ENCODE measurements at regions not wholly inside any gene's neighbourhood (a gene's known extent, or its start where the extent isn't known, plus 50 kb on each side); places are given as distances from the start of the nearest gene placed in this dataset.

- no peak for DNase-seq (ENCODE audit: low read depth)
These were observed 63.2 kb upstream of the ELN start for GRCh38 chr7:73964786-73965185.

DNA sequence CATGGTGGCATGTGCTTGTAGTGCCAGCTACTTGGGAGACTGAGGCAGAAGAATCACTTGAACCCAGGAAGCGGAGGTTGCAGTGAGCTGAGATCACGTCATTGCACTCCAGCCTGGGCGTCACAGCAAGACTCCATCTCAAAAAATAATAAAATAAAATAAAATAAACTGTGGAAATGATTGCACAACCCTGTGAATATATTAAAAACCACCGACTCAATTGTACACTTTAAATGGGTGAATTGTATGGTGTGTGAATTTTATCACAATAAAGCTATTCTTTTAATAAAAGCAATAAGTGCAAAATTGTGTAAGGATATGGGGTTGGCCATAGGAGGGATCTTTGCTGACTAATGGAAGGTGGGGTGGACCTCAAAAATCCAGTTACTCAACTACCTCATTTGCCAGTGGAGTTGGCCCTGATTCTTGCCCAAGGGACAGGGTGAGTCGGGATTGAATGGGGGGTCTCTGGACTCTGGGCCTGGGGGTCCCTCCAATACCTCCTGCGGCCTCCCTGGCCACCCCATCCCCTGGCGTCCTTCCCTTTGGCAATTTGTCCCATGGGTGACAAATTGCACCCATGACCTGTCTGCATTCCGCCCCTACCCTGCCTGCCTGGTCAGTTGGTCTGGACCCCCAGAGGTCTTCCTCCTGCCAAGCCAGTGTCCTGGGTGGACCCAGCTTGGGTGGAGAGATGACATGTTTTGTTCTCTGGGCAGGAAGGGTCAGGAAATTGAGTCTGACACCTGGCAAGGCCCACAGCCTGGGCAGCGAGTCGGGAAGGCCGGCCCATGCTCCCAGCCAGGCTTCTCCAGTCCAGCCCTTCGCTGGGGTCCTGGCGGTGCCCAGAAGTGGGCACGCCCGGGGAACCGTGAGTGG lies 61.7 kb upstream of the ELN start:
- DNase-seq (ENCODE audit: low read depth), result no peak

GRCh38 chr7:73966941-73967831 lies 60.8 kb upstream of the ELN start:
- no peak for DNase-seq (ENCODE audit: low read depth)

DNA sequence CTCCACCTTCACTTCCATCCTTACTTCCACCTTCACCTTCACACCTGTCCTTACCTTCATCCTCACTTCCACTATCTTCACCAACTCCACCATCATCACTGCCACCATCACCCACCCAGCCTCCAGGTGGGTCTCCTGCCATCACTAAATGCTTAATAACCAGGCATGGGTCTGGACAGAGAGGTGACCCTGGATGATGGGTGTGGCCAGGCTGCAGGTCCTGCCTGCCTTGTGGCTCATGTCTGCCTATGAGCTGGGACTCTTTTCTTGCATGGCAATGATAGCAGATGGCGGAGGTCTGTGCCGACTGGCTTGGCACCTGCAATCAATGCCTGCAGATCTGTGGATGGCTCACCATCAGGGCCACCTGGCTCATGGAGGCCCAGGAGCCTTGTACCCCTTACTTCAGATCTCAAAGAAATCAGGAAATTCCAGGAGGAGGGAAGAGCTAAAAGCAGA lies 60.1 kb upstream of the ELN start:
- no peak for DNase-seq (ENCODE audit: low read depth)

DNA sequence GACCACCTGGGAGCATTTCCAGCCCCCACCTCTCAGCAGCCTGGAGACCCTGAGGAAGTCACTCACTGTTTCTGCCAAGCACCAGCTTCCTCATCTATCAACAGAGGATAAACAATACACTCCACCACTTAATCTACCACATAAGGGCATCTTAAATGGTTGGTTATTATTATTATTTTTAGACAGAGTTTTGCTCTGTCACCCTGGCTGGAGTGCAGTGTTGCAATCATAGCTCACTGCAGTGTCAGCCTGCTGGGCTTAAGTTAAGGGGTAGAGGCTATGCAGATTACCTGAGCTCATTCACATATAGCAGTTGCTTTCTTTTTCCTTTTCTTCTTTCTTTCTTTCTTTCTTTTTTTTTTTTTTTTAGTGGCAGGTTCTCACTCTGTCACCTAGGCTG lies 59.5 kb upstream of the ELN start:
- DNase-seq (ENCODE audit: low read depth), result peak; percentile 18

- DNase-seq (ENCODE audit: low read depth), result no peak
These were observed 58.0 kb upstream of the ELN start for GRCh38 chr7:73969991-73970390.

DNA sequence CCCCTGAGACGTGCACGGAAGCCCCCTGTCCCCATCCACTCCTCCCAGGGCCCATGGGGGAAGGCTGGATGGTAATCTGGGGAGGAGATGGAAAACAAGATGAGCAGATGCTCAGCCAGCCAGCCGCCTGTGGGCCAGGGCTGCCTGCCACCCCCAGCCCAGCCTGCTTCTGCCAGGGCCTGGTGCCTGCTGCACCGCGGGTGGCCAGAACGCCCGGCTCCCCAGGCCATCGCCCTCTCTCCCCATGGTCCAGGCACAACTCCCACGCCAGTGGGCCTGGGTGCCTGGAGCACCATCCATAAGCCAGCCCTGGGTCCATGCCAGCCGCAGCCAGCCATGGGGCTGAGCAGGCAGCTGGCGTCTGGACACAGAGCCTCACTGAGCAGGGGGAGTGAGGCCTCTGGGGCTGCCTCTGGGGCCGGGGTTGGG lies 57.2 kb upstream of the ELN start:
- no peak for DNase-seq (ENCODE audit: low read depth)

DNA sequence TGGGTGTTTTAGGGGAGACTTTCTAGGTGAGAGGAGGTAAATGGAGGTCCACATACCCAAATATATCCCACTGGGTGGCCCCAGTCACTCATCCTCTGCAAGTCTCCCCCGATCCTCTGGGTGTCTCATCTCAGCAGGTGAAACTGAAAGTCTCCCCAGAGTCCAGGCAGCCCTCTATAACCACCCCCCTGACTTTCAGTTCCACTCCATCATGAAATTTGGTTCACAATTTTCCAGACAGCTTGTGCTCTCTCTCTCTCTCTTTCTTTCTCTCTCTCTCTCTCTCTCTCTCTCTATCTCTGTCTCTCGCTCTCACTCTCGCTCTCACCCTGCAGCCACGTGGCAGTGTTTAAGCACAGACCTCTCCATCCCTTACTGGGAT lies 56.7 kb upstream of the ELN start:
- DNase-seq (ENCODE audit: low read depth), result no peak

- no peak for DNase-seq (ENCODE audit: low read depth)
These were observed 56.1 kb upstream of the ELN start for GRCh38 chr7:73971704-73972341.

GRCh38 chr7:73972614-73973013 lies 55.4 kb upstream of the ELN start:
- DNase-seq (ENCODE audit: low read depth), result no peak

DNA sequence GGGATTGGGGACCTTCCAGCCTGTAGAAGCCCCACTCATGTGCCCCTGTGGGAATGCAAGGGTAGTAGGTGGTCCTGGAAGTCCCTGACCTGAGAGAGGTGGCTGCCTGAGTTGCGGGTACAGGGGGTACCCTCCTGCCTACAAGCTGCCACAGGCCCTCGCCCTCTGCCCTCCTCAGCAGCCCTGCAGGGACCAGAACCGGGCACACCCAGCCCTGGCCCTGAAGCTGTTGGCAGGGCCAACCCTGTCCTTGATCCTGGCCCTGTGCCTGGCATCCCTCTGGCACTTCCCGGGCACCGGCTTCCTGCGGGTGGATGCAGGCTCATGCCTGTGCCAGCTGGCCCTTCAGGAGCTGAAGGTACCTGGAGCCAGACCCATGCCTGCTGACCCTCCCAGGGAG lies 54.9 kb upstream of the ELN start:
- DNase-seq (ENCODE audit: low read depth), result no peak

DNA sequence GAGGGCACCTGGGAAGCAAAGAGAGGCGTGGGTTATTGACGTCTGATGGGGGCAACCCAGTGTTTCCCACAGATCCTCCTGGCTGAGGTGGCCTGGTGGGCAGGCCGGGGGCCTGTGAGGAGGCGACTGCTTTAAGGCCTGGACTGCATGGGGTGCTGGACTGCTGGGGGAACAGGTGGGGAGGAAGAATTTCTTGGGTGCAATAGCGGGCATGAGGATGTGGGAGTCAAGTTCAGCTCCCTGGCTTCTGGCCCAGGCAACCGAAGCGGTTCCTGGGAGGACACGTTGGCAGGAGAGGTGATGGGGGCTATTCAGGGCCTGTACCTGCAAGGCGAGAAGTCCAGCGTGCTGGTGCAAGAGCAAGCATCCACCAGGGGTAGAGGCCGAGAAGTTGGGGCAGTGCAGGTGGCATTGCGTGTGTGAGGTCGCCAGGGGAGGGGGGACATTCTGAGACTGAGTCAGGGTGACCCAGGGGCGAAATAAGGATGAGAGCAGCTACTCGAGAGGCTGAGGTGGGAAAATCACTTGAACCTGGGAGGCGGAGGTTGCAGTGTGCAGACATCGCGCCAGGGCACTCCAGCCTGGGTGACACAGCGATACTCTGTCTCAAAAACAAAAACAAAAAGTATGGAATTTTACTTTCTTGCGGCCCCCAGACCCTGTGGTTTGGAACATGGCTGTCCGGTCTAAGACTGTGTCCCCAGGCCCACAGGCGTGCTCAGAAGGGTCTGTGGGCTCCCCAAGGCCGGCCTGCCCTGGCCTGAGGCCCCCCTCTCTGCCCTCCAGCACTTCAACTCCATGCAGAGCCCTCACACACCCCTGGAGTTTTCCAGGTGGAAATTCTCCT lies 53.6 kb upstream of the ELN start:
- no peak for DNase-seq (ENCODE audit: low read depth)

DNA sequence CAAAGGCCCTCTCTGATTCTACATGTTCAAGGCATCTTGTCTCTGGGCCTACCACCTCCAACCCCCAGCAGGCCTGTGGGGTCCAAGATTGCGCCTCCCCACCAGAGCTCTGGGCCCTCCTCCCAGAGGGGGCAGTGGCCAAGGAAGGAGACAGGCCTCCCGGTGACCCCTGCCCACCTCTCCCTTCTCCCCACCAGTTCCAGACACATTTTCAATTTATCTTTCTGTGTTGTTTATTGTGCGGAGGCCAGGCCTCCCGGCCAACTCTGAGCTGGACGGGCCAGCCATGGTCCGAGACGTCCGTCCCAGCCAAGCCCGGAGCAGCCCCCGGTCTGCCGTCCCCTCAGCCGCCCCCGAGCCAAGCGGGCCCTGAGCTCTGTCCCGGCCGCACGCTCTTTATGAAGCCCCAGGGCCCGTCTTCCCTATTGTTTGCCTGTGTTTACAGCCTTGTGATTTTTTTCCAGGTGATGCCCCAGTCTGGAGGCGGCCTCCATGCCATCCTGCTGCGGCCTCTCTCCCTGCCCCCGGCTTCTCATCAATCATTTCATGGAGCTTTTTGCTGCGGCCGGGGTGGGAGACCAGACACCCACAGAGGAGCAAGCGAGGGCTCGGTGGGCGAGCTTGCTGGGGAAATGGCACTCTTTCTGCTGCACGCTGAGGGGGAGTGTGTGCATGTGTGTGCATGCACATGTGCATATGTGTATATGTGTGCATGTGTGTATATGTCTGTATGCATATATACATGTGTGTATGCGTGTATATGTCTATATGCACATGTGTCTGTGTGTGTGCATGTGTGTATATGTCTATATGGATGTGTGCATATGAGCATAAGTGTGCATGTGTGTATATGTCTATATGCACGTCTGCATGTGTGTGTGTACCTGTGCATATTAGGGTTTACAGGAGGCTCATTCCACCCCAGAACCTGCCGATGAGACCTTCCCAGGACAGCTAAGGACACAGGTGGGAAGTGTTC lies 52.7 kb upstream of the ELN start:
- no peak for DNase-seq (ENCODE audit: low read depth)

DNA sequence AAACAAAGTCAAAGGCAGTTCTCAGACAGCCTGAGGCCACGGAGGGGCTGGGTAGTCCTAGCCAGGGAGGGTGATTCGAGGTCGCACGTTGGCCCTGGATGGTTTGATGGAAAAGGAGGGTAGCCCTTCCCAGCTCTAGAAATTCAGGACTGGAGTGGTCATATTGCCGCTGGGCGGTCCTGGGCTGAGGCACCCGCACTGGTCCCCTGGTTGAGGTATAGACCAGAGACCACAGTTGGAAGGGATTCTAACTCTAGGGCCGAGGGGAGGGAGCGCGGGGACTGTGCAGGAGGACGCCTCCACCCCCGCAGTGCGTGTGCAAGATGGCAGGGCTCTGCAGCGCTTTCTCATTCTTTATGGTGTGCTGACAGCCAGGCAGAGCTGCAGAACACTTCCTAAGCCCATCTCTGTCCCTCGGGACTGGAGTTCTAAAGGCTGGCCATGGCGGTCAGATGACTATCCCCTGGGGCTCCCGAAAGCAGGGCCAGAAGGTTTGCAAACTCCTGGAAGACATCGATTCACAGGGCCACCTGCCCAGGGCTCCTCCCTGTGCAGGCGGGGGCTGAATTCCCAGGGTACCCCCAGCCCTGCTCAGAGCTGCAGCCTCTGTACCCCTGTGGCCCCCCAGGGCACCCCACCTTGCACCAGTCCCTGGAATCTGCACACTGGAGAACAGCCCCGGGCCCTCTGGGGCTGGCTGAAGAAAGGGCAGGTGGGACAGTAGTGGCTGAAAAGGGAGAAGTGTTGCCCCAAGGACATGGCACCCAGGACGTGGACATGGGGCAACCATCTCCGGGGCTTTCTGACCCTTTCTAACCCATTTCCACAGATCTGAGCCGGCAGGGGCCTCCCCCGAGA lies 51.0 kb upstream of the ELN start:
- DNase-seq (ENCODE audit: low read depth), result no peak

- DNase-seq (ENCODE audit: low read depth), result no peak
These were observed 50.1 kb upstream of the ELN start for GRCh38 chr7:73977619-73978618.

Data from EH (cell line).